Superior temporal gyrus (tissue), 1 donor: ENCODE measurements at regions not wholly inside any gene's neighbourhood (a gene's known extent, or its start where the extent isn't known, plus 50 kb on each side); places are given as distances from the start of the nearest gene placed in this dataset.
A peak's percentile ranks its signal among the peaks of the same experiment; 100 is the strongest.
"Not testable (repeated sequence)": the region's sequence is repeated elsewhere in the genome, so short reads cannot be mapped to it uniquely, and the experiment has no call there.

Experiments
- DNase-seq: peaks from one replicate; pipeline ENCODE4 v3.0.0-alpha.2; 2016; ENCODE audit errors: extremely low spot score

GRCh38 chr3:22746221-22746620, 456.9 kb upstream of the UBE2E2 start:
- DNase-seq: no peak

GRCh38 chr3:22748453-22749045, 454.6 kb upstream of the UBE2E2 start:
- DNase-seq: no peak

GRCh38 chr3:22759636-22760310, 443.4 kb upstream of the UBE2E2 start:
- DNase-seq: no peak

- DNase-seq: no peak
Observed at GRCh38 chr3:22765679-22766078, 437.4 kb upstream of the UBE2E2 start.

GRCh38 chr3:22777834-22778233, 425.3 kb upstream of the UBE2E2 start:
- DNase-seq: no peak

- DNase-seq: no peak
Observed at GRCh38 chr3:22779737-22780136, 423.4 kb upstream of the UBE2E2 start.

- no peak for DNase-seq
Observed at GRCh38 chr3:22792533-22792932, 410.6 kb upstream of the UBE2E2 start.

- DNase-seq: no peak
Observed at GRCh38 chr3:22795917-22796316, 407.2 kb upstream of the UBE2E2 start.

GRCh38 chr3:22798461-22798860, 404.7 kb upstream of the UBE2E2 start:
- DNase-seq: no peak

- DNase-seq: no peak
Observed at GRCh38 chr3:22819209-22819608, 383.9 kb upstream of the UBE2E2 start.

- DNase-seq: no peak
Observed at GRCh38 chr3:22835041-22835440, 368.1 kb upstream of the UBE2E2 start.

GRCh38 chr3:22836131-22836530, 367.0 kb upstream of the UBE2E2 start:
- DNase-seq: no peak

GRCh38 chr3:22843854-22844253, 359.3 kb upstream of the UBE2E2 start:
- DNase-seq: no peak

- no peak for DNase-seq
Observed at GRCh38 chr3:22846566-22846965, 356.6 kb upstream of the UBE2E2 start.

- DNase-seq: not testable (repeated sequence)
Observed at GRCh38 chr3:22849583-22849982, 353.5 kb upstream of the UBE2E2 start.

- no peak for DNase-seq
Observed at GRCh38 chr3:22856811-22857210, 346.3 kb upstream of the UBE2E2 start.

- DNase-seq: no peak
Observed at GRCh38 chr3:22858486-22858885, 344.6 kb upstream of the UBE2E2 start.

- no peak for DNase-seq
Observed at GRCh38 chr3:22859618-22860017, 343.5 kb upstream of the UBE2E2 start.

GRCh38 chr3:22861426-22861825, 341.7 kb upstream of the UBE2E2 start:
- no peak for DNase-seq

- no peak for DNase-seq
Observed at GRCh38 chr3:22862111-22862510, 341.0 kb upstream of the UBE2E2 start.

GRCh38 chr3:22882834-22883233, 320.3 kb upstream of the UBE2E2 start:
- not testable (repeated sequence) for DNase-seq

GRCh38 chr3:22885039-22885438, 318.1 kb upstream of the UBE2E2 start:
- no peak for DNase-seq

GRCh38 chr3:22885574-22886341, 317.4 kb upstream of the UBE2E2 start:
- peak; percentile 10 for DNase-seq
